H7 (cell line): ENCODE measurements at regions not wholly inside any gene's neighbourhood (a gene's known extent, or its start where the extent isn't known, plus 50 kb on each side); places are given as distances from the start of the nearest gene placed in this dataset.
"Not testable (repeated sequence)": the region's sequence is repeated elsewhere in the genome, so short reads cannot be mapped to it uniquely, and the experiment has no call there.

Source experiments
- DNase-seq: peaks from one replicate; pipeline ENCODE4 v3.0.0; 2012
- H3K27me3 ChIP-seq: 2 replicates; pipeline ENCODE4 v1.6.0; 2011; ENCODE audit warnings: mild to moderate bottlenecking, low read length; ENCODE audit not compliant: control insufficient read depth, insufficient read depth
- H3K36me3 ChIP-seq: replicated peaks from 2 replicates; pipeline ENCODE4 v1.5.1; 2011; ENCODE audit warnings: low read length; ENCODE audit not compliant: control insufficient read depth, insufficient read depth
- H3K4me3 ChIP-seq: 2 replicates; pipeline ENCODE4 v1.5.1; 2011; ENCODE audit warnings: low read depth, mild to moderate bottlenecking, control low read depth, low read length, moderate library complexity; ENCODE audit not compliant: insufficient read depth

DNA sequence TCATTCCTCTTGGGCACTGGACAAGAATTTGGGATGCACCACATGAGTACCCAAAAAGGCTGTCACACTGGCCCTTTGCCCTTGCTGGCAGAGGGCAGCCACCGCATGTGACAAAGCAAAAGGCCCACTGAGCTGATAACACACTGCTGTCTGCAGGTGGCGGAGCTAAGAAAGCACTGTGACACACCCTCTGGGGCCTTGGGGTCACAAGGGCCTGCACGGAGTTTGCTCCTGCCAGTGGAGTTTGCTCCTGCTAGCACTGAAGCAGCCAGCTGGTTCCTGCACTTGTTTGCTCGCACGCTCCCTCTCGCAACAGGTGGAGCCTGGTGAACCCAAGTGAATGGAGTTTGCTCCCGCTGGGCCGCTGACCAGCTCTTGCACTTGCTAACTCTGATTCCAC, 132.6 kb downstream of the LCA5 start:
- H3K4me3 ChIP-seq, result no peak overlapping the region
- no peaks in the 10 kb centered on the region for H3K27me3 ChIP-seq
- H3K36me3 ChIP-seq, result no peaks in the 10 kb centered on the region
- DNase-seq, result no peak

DNA sequence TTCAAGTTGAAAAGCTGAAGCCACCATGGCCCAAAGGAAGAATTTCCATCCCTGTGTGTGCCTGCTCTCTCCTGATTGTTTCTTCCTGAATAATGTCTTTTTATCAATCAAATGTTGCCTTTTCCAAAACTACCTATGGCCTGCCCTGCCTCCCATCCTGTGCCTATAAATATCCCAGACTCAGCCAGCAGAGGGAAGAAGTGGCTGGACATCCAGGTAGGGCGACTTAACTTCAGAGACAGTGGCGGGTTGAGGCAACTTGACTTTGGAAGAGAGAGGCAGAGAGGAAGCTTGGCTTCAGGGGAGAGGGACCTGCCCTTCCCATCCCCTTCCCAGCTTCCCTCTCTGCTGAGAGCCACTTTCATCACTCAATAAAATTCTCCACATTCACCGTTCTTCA, 133.0 kb downstream of the LCA5 start:
- no peaks in the 10 kb centered on the region for H3K36me3 ChIP-seq
- DNase-seq, result peak; percentile 6
- H3K27me3 ChIP-seq, result no peaks in the 10 kb centered on the region
- H3K4me3 ChIP-seq, result no peak overlapping the region

DNA sequence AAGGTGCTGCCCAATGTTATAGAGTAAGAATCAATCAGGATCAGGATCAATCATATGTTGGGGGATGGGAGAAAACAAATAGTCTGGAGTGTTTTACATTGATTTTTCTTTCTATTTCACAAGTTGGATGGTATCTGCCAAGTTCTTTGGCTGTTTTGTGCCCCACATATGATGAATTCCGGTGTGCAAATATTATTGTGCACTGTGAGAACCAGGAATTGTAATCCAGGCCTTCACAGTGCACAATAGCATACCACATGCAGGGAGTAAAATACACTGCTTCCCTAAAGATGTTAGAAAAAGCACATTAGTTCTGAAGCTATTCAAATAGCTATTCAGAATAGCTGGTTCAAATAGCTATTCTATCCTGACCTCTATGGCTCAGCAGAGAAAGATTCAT, 133.7 kb downstream of the LCA5 start:
- no peaks in the 10 kb centered on the region for H3K36me3 ChIP-seq
- DNase-seq, result no peak
- no peak overlapping the region for H3K4me3 ChIP-seq

DNA sequence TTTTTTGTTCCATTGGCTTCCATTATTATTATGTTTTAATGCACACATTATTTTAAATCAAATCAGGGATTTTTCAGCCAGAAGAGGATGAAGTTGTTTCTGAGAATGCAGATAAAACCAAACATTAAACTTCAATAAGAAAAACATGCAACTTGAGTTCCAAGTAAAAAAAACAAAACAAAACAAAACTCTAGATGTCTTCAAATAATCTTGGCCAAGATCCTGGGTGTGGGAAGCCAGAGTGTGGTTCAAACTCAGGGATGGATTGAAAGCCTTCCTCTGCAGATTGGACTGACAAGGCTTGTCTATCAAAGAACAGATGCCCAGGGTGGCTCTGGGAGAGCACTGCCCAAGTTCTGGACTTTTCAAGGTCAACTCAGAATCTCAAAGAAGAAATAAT, 134.1 kb downstream of the LCA5 start:
- Histone ChIP-seq H3K4me3 (no peak overlapping the region), H3K36me3 (no peaks in the 10 kb centered on the region), H3K27me3 (no peaks in the 10 kb centered on the region)
- DNase-seq, result no peak

More for the DNA sequence above, 133.7 kb downstream of the LCA5 start:
- H3K27me3 ChIP-seq, result no peaks in the 10 kb centered on the region

DNA sequence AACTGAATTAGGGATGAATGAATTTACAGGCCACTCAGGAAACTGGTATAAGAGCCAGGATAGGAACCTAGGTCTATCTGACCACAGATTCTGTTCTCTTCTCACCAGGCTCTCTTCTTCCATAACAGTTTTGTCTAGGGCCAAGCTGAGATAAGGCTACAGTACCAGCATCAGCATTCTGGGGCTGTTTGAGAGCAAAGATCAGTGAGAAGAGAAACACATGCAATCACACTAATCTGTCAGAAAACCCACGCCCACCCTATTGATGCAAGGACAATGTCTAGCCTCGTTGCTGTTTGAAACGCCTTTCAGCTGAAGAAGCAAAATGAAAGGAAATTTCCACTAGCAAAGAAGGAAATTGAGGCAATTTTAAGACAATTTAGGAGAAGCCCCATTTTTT, 137.7 kb downstream of the LCA5 start:
- H3K27me3 ChIP-seq, result no peaks in the 10 kb centered on the region
- H3K36me3 ChIP-seq, result no peaks in the 10 kb centered on the region
- no peak for DNase-seq
- no peak overlapping the region for H3K4me3 ChIP-seq

DNA sequence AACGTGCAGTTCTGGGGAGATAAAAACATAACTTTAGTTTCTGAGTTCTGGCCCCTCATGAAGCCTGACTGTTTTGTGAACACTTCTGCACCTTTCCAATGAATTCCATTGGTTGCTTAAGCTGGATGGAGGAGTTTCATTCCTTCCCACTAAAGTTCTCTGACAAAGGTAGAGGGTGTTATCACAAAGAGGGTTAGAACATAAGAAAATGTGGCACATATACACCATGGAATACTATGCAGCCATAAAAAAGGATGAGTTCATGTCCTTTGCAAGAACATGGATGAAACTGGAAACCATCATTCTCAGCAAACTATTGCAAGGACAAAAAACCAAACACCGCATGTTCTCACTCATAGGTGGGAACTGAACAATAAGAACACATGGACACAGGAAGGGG, 138.6 kb downstream of the LCA5 start:
- H3K4me3 ChIP-seq, H3K36me3 ChIP-seq, H3K27me3 ChIP-seq, DNase-seq: not testable (repeated sequence)

DNA sequence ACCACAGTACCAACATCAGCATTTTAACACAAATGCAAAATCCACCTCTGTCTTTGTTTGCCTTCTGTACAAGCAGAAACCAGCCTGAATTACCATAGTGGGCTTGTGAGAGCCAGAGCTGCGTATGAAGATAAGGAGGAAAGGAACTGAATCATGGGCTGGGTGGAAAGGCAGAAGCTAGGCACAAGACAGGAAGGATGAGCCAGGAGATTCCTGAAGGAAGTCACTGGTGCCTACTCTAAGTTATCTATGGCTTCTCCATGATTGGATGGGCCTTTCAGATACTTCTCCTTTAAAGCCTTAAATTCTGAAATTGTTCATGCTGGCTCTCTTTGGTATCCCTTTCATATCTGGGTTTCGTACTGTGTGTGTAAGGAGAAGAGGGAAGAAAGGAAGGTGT, 140.6 kb downstream of the LCA5 start:
- Histone ChIP-seq H3K4me3 (no peak overlapping the region), H3K36me3 (no peaks in the 10 kb centered on the region), H3K27me3 (no peaks in the 10 kb centered on the region)
- DNase-seq, result no peak

DNA sequence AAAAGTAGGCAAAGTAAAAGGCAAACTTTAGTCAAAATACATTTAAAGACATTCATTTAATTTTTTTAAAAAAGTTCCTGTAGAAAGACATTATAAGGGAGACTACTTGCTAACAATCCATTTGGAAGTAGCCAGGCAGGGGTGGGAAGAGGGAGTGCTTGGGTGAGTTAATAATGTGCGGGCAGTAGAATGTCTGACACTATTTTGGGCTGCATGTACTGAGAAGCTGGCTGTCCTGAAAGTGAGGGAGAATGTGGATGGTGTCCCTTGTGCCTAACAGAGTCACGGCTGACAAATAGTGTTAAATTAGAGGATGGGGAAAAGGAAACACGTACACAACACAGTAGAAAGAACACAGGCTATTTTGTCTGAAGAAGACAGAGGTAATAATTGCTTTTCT, 142.5 kb downstream of the LCA5 start:
- Histone ChIP-seq H3K27me3 (no peaks in the 10 kb centered on the region), H3K36me3 (no peaks in the 10 kb centered on the region), H3K4me3 (no peak overlapping the region)
- no peak for DNase-seq

DNA sequence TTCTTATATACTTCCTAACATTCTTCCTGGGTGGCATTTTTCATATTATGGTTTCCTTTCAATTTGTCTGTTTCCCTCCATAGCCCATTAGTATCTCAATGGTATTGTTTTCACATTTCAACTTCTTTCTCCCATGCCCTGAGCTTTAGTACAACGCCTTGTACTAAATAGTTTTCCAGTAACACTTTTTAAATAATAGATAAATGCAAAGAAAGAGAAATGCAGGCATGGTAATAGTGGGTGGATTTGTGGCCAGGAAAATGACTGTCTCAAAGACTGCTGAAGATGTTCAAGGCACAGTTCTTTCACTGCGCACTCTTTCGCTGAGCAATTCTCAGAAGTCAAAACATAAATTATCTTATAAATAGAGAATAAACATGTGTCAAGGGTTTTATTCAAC, 145.1 kb downstream of the LCA5 start:
- Histone ChIP-seq H3K4me3 (no peak overlapping the region), H3K36me3 (no peaks in the 10 kb centered on the region), H3K27me3 (no peaks in the 10 kb centered on the region)
- DNase-seq, result no peak

DNA sequence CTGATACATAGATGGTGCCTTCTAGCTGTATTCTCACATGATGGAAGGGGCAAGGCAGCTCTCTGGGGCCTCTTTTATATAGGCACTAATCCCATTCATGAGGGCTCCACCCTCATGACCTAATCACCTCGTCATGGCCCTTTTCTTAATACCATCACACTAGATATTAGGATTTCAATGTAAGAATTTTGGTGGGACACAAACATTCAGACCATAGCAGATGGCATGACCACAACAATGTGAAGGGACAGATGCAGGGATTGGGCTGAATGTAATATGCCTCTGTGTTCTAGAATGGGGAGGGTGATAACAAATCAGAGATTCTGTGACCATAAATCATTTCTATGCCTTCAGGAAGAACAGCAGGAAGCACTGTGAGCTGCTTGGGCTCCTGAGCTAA, 145.8 kb downstream of the LCA5 start:
- DNase-seq, result no peak
- H3K4me3 ChIP-seq, result no peak overlapping the region

DNA sequence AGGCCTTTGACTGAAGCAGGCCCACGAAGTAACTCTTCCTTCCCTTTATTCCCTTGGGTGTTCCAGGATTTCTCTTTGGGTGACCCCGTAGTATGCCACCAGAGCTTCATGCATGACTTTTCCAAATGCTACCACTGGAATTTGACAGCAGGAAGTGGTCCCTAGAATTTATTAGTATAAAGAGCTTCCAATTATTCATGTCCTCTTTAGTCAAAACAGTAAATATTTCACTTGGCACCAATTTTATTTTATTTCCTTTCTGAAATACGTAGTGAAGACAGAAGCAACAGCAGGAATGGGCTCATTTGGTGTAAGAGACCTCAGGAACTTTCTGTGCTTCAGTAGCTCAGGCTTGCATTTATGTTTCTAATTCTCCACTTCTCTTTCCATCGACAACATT, 151.3 kb downstream of the LCA5 start:
- DNase-seq, result no peak
- Histone ChIP-seq H3K36me3 (no peaks in the 10 kb centered on the region), H3K27me3 (no peaks in the 10 kb centered on the region), H3K4me3 (no peak overlapping the region)

More for the DNA sequence above, 145.8 kb downstream of the LCA5 start:
- no peaks in the 10 kb centered on the region for H3K36me3 ChIP-seq
- no peaks in the 10 kb centered on the region for H3K27me3 ChIP-seq

DNA sequence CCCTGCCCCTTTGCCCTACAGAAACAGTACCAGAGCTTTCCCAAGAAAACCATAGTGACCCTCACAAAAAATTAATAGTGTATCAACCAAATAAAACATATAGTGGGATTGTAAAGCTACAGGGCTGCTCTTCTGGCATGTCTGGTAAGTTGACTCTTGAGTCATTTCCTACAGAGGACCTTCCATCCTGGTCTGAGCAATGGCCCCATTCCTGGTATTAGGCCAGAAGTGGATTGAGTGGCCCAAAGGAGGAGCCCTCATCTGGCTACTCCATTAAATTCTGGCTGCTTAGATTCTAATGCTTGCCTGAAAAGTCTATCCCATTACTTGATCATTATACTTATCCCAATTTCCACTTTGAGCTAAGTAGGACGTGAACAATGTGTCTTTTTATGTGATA, 150.9 kb upstream of the HMGN3 start:
- Histone ChIP-seq H3K4me3 (no peak overlapping the region), H3K36me3 (no peaks in the 10 kb centered on the region), H3K27me3 (no peaks in the 10 kb centered on the region)
- no peak for DNase-seq

DNA sequence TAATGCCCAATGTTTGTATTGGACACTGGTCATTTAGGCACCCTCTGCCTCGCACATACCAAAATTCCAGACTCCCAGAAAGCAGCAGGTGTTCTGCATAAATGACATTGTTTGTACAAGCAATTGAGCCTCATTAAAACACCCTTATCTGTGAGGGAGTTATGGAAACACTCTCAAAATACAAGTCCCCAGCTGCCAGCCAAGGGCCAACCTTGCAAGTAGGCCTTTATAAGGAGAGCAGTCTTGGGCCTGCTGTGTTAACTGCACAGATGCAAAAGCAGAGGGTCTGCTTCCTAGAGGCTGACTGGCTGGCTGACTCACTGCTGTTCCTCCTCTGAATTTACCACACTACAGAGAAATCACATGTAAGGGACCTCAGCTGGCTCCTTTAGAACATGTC, 150.4 kb upstream of the HMGN3 start:
- Histone ChIP-seq H3K36me3 (no peaks in the 10 kb centered on the region), H3K27me3 (no peaks in the 10 kb centered on the region), H3K4me3 (no peak overlapping the region)
- no peak for DNase-seq

DNA sequence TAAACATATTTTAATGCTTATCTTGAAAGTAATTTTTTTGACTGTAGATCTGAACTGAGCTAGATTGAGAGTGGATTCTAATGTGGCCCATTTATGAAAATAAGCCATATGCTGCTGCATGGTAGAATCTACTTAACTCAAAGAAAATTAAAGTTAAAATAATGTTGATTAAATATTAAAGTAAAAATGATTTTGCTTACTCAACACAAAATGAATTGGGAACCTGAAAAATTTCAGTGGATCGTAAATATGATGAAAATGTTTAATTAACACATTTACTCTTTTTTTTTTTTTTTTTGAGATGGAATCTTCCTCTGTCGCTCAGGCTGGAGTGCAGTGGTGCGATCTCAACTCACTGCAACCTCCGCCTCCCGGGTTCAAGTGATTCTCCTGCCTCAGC, 144.5 kb upstream of the HMGN3 start:
- no peak overlapping the region for H3K4me3 ChIP-seq
- no peaks in the 10 kb centered on the region for H3K36me3 ChIP-seq
- DNase-seq, result no peak
- no peaks in the 10 kb centered on the region for H3K27me3 ChIP-seq

DNA sequence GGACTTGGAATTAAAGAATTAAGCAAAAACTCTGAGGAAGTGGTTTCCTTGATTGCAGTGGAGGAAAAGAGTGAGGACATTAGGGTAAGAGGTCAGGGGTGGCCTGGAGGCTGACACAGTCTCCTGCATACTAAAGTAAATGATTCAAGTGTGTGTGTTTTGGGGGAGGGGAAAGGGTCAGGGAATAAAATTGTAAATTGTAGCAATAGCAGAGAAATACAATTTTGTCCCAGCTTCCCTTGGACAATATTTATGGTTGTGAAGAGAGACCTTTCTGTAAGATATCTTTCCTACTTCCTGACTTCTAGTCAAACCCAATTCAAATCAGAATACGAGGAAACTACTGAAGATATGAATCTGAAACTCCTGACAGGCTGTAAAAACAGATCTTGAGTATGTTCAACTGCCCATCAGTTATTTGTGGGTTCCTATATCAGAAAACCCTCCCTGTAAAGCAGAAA, 143.4 kb upstream of the HMGN3 start:
- no peak overlapping the region for H3K4me3 ChIP-seq
- DNase-seq, result peak; percentile 1

DNA sequence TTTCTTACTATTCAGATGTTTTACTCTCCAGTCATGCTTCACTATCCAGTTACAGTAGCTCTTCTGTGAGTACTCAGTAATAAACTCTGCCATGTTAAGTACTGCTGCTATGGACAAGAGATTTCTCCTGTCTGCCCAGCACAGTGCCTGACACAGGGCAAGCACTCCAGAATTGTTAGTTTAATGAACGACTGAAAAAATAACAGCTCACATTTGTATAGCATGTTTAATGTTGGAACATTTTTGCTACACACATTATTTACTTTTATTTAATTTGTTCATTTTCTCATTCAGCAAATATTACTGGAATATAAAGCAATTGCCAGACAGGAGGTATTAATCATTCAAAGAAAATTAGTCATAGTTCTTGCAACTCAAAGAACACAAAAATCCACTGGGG, 142.6 kb upstream of the HMGN3 start:
- no peak for DNase-seq
- H3K36me3 ChIP-seq, result no peaks in the 10 kb centered on the region

More for the DNA sequence above, 143.4 kb upstream of the HMGN3 start:
- H3K27me3 ChIP-seq, result no peaks in the 10 kb centered on the region
- H3K36me3 ChIP-seq, result no peaks in the 10 kb centered on the region

More for the DNA sequence above, 142.6 kb upstream of the HMGN3 start:
- Histone ChIP-seq H3K4me3 (no peak overlapping the region), H3K27me3 (no peaks in the 10 kb centered on the region)
